DMS53 treated with DMSO at 0.1 percent for 48 hours (cell line): ENCODE measurements at regions not wholly inside any gene's neighbourhood (a gene's known extent, or its start where the extent isn't known, plus 50 kb on each side); places are given as distances from the start of the nearest gene placed in this dataset.

Experiments used
- DNase-seq: peaks from one replicate; lab custom pipeline; 2025; ENCODE audit not compliant: unreplicated experiment; lab: John Stamatoyannopoulos, UW

- DNase-seq, result no peak
These were observed 317.0 kb downstream of the CDC5L start for GRCh38 chr6:44704240-44705150.

GRCh38 chr6:44705596-44705995 lies 318.1 kb downstream of the CDC5L start:
- DNase-seq, result no peak

- no peak for DNase-seq
These were observed 318.5 kb downstream of the CDC5L start for GRCh38 chr6:44706011-44706410.

DNA sequence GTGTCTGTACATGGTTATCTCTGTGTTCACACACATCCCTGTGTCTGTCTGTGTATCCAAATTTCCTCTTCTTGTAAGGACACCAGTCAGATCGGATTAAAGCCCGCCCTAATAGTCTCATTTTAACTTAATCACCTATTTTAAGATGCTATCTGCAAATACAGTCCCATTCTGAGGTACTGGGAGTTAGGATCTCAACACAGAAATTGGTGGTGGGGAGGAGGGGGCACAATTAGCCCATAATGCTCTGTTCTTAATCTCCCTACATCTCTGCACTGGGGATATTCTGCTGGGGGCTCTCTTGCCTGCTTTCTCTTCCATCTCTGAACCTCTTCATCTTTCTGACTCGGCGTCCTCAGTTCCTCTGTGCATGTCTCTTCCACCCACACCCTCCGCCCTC lies 320.7 kb downstream of the CDC5L start:
- no peak for DNase-seq

DNA sequence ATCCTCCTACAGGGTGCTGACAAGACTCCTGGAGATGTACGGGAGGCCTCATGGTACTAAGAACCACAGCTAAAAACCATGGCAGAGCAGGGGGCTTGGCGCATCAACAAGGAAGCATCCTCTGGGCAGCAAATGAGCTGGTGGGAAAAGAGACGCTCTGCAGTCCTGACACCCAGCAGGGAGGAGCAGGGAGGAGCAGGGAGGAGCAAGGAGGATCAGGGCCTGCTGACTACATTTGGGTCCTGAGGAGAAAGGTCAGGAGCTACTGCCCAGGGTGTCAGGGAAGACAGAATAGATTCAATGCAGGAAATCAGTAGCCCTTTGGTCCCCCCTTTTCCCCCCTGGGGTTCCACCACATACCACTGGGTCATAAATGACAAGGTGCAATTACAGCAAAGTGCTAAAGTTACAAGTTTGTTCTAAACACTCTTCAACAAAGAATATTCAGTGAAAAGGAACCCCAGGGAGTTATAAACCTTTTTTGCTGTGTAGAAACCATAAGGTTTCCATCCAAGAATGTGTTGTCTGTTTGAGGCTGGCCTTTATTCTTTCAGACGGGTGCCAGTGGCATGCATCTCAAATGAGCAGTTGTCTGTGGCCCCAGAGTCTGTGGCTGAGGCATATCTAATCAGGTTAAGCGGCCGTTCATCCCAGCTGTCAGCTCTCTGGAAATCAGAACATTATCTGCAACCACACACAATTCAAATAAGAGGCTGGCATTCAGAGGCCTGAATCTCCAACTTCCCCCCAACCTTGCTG lies 325.0 kb downstream of the CDC5L start:
- no peak for DNase-seq

- DNase-seq, result no peak
These were observed 327.7 kb downstream of the CDC5L start for GRCh38 chr6:44715188-44715587.

GRCh38 chr6:44715925-44716324 lies 328.4 kb downstream of the CDC5L start:
- no peak for DNase-seq

DNA sequence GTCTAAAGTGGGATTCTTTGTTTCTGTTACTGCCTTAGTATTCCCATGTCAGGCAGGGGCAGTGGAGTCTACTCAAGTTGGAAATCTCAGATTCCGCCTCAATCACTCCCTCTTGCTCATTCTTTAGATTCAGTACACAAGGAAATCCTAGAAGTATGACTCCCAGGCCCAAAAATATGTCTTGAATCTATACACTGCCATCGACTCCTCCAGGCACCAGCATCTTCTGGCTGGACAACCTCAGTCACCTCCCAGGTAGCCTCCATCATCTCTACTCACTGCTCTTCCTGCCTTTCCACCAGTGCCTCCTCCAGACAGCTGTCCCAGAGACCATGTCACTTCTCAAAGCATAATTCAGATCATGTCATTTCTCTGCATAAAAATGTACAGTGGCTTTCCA lies 329.9 kb downstream of the CDC5L start:
- no peak for DNase-seq

DNA sequence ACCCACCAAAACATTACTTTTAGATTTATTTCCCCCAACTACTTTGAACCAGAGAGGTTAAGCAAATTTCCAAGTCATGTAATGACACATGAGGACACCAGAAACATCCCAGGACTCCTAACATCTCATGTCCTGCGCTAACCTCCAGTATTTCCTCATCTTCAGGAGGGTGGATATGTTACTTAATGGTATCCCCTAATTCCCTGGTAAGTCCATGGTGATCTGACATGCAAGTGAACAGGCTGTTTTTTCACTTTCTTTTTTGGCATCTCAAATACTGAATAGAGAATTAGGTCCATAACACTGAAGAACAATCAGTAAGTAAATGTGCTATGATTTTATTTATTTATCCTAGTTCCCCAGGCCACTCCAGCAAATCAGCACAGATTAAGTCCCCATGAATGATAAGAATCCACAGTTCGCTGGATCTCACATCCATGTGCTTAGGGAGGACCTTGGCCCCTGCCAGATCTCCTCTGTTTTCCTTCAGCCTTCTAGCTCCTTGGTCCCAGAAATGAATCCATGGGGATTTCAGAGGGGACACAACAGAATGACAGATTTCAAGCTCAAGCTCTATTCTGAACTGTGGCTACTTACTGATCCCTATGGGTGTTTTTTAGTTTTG lies 334.6 kb downstream of the CDC5L start:
- DNase-seq, result no peak

GRCh38 chr6:44722736-44723135 lies 335.2 kb downstream of the CDC5L start:
- DNase-seq, result no peak

DNA sequence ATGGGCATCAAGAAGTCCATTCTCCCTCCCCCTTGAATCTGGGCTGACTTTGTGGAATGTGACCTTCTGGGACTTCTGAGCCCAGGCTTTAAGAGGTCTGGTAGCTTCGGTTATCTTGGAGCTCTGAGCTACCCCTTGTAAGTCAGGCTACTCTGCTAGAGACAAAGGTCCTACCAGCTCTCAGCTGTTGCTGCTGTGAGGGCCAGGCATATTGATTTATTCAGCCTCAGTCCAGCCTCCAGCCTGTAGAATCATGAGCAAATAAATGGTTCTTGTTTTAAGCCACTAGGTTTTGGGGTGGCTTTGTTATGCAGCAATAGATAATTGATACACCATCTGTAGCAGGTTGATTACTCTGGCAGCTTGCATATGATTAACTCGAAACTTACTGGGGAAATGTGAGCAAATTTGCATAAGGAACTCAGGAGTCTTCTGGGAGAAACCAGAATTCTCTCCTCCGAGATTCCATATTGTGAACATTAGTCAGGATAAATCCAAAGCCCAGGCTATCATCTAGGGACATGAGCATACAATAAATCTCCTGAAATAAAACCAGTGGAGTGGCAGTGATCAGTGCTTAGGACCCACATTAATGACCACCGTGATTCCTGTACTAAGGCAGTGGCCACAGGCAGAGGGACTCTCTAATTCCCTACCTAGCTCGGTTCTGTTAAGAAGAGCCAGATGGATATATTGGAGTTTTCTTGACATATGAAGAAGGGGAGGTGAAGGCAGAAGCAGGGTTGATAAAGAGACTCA lies 336.1 kb downstream of the CDC5L start:
- no peak for DNase-seq

DNA sequence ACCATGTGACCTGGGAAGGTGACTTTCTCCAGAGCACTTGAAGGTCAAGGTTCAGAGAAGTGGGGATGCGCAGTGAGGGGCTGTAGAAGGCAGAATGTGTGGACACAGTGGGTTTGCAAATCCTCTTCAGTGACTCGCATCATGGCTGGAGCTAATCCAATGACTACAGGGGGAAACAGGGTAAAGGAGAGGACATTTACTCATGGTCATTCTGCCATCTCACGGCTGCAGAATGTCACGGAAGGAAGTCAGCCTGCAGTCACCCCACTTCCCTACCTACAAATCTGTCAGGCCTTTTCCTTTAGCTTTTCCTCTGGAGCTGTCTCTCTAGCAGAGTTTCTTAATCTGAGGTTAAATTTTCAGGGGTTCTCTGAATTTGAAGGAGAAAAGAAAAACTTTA lies 337.6 kb downstream of the CDC5L start:
- no peak for DNase-seq

DNA sequence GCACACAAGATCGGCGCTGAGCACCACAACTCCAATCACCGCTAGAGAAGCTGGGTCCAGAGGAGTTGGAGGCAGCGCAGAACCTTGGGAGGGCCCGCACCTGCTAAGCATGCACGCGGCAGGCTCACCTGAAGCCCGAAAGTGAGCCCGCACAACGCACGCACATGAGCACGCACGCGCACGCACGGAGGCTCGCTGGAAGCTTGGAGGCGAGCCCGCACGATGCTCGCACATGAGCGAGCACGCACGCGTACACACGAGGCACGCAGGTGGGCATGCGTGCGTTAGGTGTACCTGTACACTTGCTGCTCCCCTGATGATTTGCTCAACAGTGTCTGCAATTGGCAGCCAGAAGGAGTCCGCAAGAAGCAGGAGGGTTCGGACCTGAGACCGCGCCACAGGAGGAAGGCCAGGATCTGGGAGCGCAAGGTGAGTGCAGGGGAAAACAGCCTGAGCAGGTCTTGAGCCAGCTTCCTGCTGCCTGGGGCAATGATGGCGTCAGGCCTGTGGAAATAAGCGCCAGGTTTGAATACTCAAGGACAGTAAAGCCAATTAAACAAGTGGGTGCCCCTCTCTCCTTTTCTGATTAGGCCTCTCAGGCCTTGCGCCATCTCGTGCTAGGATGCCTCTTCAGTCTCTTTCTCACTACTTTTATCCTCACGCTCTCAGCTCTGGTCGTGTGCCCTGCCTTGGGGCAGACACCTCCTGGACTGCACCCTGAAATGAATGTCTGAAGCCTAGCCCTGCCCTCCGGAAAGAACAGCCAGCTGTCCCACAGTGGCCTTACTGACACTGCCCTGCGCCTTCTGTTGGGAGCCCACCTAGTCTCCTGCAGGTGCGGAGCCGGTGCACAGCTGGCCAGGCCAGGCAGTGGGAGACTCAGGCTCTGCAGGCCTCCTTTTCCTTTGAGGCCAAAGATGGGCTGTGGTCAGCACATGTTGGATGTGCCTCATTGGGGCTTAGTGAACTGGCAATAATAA lies 340.4 kb downstream of the CDC5L start:
- DNase-seq, result no peak

DNA sequence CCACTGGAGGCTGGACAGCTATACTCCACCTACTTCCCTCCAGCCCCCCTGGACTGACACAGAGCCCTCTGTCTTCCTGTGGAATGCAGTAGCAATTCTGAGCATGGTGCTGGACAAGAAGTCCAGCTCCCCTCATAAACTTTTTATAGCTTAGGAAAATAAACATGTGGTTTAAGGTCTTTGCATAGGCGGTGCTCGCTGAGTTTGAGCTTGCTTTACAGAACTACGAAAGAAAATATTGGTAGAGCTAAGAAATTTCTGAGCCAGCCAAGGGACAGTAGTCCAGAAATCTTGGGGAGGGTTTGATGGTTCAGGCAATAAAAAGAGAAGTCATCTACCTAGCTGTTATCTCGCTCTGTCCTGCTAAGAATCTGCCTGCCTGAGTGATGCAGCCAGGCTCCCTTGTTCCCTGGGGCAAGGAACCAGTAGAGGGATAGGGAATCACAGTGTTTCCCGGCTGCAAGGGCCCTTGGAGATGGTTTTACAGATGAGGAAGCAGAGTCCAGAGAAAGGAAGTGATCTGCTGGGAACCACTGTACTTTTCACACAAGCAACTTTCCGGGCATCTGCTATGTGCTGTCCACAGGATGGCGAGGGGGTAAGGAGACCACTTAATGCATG lies 343.4 kb downstream of the CDC5L start:
- no peak for DNase-seq

DNA sequence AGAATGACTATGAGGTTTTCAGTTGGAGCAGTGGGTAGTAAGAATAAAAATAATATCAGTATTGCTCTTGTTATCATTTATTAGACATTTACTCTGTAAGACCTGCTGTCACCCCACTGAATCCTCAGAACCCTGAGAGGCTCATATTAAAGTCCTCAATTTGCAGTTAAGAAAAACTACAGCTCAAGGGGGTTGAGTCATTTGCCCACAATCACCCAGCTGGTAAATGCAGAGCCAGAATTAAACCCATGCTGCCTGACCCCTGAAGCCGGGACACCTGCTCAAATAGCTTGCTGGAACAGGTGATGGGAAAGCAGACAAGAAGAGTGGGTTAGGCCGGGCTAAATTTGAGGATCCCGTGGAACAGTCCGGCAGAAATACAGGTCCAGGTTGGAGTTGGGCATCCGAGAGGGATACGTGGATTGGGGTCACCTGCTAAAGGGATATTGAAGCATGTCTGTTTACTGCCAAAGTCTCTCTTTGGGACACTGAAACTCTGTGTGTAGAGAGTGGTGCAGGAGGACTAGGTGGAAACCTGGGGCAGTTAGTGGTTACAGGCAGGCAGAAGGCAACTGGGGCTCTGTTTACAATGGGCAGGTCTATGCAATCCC lies 344.1 kb downstream of the CDC5L start:
- no peak for DNase-seq

GRCh38 chr6:44732243-44732642 lies 344.7 kb downstream of the CDC5L start:
- no peak for DNase-seq

- DNase-seq, result no peak
These were observed 345.6 kb downstream of the CDC5L start for GRCh38 chr6:44733126-44733525.

DNA sequence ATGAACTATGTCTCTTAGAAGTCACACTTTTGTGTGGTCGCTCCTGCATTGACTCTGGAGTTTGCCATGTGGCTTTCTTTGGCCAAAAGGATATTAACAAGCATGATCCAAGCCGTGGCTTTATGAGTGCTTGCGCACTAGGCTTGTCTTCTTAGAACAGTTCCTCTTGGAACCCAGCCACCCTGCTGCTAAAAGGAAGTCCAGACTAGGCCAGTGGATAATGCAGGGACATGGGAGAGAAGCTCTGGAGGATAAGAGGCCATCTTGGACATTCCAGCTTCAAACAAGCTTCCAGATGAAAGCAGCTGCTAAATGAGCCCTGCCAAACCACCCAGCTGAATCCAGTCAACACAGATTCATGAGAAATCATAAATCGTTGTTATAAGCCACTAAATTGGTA lies 346.4 kb downstream of the CDC5L start:
- no peak for DNase-seq
